HEK293 (cell line): ENCODE measurements at regions not wholly inside any gene's neighbourhood (a gene's known extent, or its start where the extent isn't known, plus 50 kb on each side); places are given as distances from the start of the nearest gene placed in this dataset.

Source experiments
- CTCF ChIA-PET: fragments of 350-600 bp; formaldehyde crosslinking; extraction: SDS; loops from one replicate; lab custom pipeline; 2021; ENCODE audit warnings: antibody characterized with exemption; lab: Yijun Ruan, JAX
- POLR2A ChIA-PET: fragments of 300-600 bp; formaldehyde crosslinking; extraction: SDS; loops from one replicate; lab custom pipeline; 2020; ENCODE audit warnings: antibody characterized with exemption, inconsistent platforms; lab: Yijun Ruan, JAX
- H3K27ac ChIP-seq: fragments of 200-500 bp; sonication (Bioruptor generic); 2 replicates; pipeline ENCODE4 v1.5.1; 2014; ENCODE audit warnings: low read depth, low read length, control low read depth, inconsistent platforms; ENCODE audit errors: extremely low read depth
- H3K36me3 ChIP-seq, 2 experiments: fragments of 200-500 bp in 1 of 2; sonication (Bioruptor generic) in 1 of 2; 1 replicate in 1 of 2; 2 replicates in 1 of 2; pipeline ENCODE4 v1.5.1; 2014 to 2017; ENCODE audit warnings: inconsistent platforms in 2 of 2, low read length in 2 of 2; ENCODE audit not compliant: control insufficient read depth in 2 of 2, insufficient read depth in 1 of 2
- H3K4me1 ChIP-seq: fragments of 200-500 bp; sonication (Bioruptor generic); 2 replicates; pipeline ENCODE4 v1.5.1; 2014; ENCODE audit warnings: mild to moderate bottlenecking, low read length, inconsistent platforms; ENCODE audit not compliant: control insufficient read depth, insufficient read depth
- H3K4me3 ChIP-seq: 2 replicates; pipeline ENCODE4 v1.5.1; 2011; ENCODE audit warnings: low read depth, mild to moderate bottlenecking, control low read depth, low read length, moderate library complexity
- H3K9me3 ChIP-seq: fragments of 200-500 bp; sonication (Bioruptor generic); 2 replicates; pipeline ENCODE4 v1.5.1; 2014; ENCODE audit warnings: low read depth, low read length, inconsistent platforms; ENCODE audit not compliant: control insufficient read depth, insufficient read depth
- FEZF1 ChIP-seq: fragments of 450-650 bp; formaldehyde crosslinking; IDR thresholded peaks from 2 replicates; pipeline ENCODE4 v1.5.1; 2016; ENCODE audit warnings: missing biosample characterization, missing genetic modification characterization
- GLI4 ChIP-seq: fragments of 450-650 bp; formaldehyde crosslinking; IDR thresholded peaks from 2 replicates; pipeline ENCODE4 v1.5.1; 2016; ENCODE audit warnings: missing biosample characterization, missing genetic modification characterization
- MYNN ChIP-seq: fragments of 450-650 bp; formaldehyde crosslinking; IDR thresholded peaks from 2 replicates; pipeline ENCODE4 v1.5.1; 2016; ENCODE audit warnings: missing biosample characterization, missing genetic modification characterization, borderline replicate concordance
- ZBTB20 ChIP-seq: fragments of 450-650 bp; formaldehyde crosslinking; IDR thresholded peaks from 2 replicates; pipeline ENCODE4 v1.5.1; 2016; ENCODE audit warnings: missing biosample characterization, missing genetic modification characterization
- ZBTB8A ChIP-seq: fragments of 450-650 bp; formaldehyde crosslinking; IDR thresholded peaks from 2 replicates; pipeline ENCODE4 v1.5.1; 2016; ENCODE audit warnings: missing biosample characterization, missing genetic modification characterization
- ZNF140 ChIP-seq: fragments of 450-650 bp; formaldehyde crosslinking; IDR thresholded peaks from 2 replicates; pipeline ENCODE4 v1.5.1; 2016; ENCODE audit warnings: missing biosample characterization, missing genetic modification characterization
- ZNF221 ChIP-seq: fragments of 450-650 bp; formaldehyde crosslinking; IDR thresholded peaks from 2 replicates; pipeline ENCODE4 v1.5.1; 2017; ENCODE audit warnings: missing biosample characterization, missing genetic modification characterization, borderline replicate concordance
- ZNF548 ChIP-seq: fragments of 450-650 bp; formaldehyde crosslinking; IDR thresholded peaks from 2 replicates; pipeline ENCODE4 v1.5.1; 2016; ENCODE audit warnings: missing biosample characterization, missing genetic modification characterization
- ZNF555 ChIP-seq: fragments of 450-650 bp; formaldehyde crosslinking; conservative IDR thresholded peaks from 2 replicates; pipeline ENCODE4 v1.5.1; 2017; ENCODE audit warnings: missing biosample characterization, mild to moderate bottlenecking, missing genetic modification characterization, inconsistent platforms
- ZNF677 ChIP-seq: fragments of 450-650 bp; IDR thresholded peaks from 2 replicates; pipeline ENCODE4 v1.5.0; 2018; ENCODE audit warnings: missing biosample characterization, mild to moderate bottlenecking, missing genetic modification characterization, moderate library complexity
- ZNF837 ChIP-seq: fragments of 450-650 bp; formaldehyde crosslinking; IDR thresholded peaks from 2 replicates; pipeline ENCODE4 v1.5.1; 2016; ENCODE audit warnings: missing biosample characterization, missing genetic modification characterization
- ZXDB ChIP-seq: fragments of 450-650 bp; formaldehyde crosslinking; IDR thresholded peaks from 2 replicates; pipeline ENCODE4 v1.5.1; 2016; ENCODE audit warnings: missing biosample characterization, missing genetic modification characterization
- TF ChIP-seq, protein P1 (sequence below): fragments of 450-650 bp; formaldehyde crosslinking; IDR thresholded peaks from 2 replicates; pipeline ENCODE4 v1.5.1; 2017; ENCODE audit warnings: missing biosample characterization, missing genetic modification characterization
- TF ChIP-seq, protein P2 (sequence below): fragments of 450-650 bp; formaldehyde crosslinking; IDR thresholded peaks from 2 replicates; pipeline ENCODE4 v1.5.1; 2016; ENCODE audit warnings: missing biosample characterization, missing genetic modification characterization
- TF ChIP-seq, protein P3 (sequence below): fragments of 450-650 bp; formaldehyde crosslinking; optimal IDR thresholded peaks from 2 replicates; pipeline ENCODE3; 2016; ENCODE audit warnings: missing biosample characterization, mild to moderate bottlenecking, missing genetic modification characterization
- TF ChIP-seq, protein P4 (sequence below): fragments of 450-650 bp; formaldehyde crosslinking; IDR thresholded peaks from 2 replicates; pipeline ENCODE4 v1.5.1; 2016; ENCODE audit warnings: missing biosample characterization, missing genetic modification characterization
- TF ChIP-seq, protein P5 (sequence below): fragments of 450-650 bp; IDR thresholded peaks from 2 replicates; pipeline ENCODE4 v1.5.1; 2018; ENCODE audit warnings: missing biosample characterization, missing genetic modification characterization

DNA sequence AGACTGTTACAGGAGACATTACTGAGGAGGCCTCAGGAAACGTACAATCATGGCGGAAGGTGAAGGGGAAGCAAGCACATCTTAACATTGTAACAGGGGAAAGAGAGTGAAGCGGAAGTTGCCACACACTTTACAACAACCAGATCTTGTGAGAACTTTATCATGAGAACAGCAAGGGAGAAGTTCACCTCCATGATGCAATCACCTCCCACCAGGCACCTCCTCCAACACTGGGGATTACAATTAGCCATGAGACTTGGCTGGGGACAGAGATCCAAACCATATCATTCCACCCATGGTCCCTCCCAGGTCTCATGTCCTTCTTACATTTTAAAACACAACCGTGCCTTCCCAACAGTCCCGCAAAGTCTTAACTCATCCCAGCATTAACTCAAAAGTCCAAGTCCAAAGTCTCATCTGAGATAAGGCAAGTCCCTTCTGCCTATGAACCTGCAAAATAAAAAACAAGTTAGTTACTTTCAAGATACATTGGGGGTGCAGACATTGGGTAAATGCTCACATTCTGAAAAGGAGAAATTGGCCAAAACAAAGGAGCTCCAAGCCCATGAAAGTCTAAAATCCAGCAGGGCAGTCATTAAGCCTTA, 138.3 kb downstream of the TMEM161B start:
- H3K4me1 ChIP-seq: no peaks in the 10 kb centered on the region
- TF ChIP-seq MYNN (no peak), GLI4 (tag by site-specific recombination) (no peak), ZNF677 (tag by site-specific recombination) (no peak), ZBTB8A (no peak), ZXDB (tag by site-specific recombination) (no peak), ZNF837 (tag by site-specific recombination) (no peak), ZNF548 (tag by site-specific recombination) (no peak), ZBTB20 (no peak)
- TF ChIP-seq, protein P1, sequence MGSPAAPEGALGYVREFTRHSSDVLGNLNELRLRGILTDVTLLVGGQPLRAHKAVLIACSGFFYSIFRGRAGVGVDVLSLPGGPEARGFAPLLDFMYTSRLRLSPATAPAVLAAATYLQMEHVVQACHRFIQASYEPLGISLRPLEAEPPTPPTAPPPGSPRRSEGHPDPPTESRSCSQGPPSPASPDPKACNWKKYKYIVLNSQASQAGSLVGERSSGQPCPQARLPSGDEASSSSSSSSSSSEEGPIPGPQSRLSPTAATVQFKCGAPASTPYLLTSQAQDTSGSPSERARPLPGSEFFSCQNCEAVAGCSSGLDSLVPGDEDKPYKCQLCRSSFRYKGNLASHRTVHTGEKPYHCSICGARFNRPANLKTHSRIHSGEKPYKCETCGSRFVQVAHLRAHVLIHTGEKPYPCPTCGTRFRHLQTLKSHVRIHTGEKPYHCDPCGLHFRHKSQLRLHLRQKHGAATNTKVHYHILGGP (tag by site-specific recombination): no peak
- TF ChIP-seq, all 188 proteins: peak for 0
- ChIA-PET POLR2A (no interaction called here), CTCF (interaction anchor here (0.5 kb wide), 1 partner anchor 123 kb away, joined by 3 read pairs; no protein-coding TSS in a partner anchor)
- Histone ChIP-seq H3K36me3 (no peaks in the 10 kb centered on the region), H3K27ac (no peak overlapping the region), H3K9me3 (no peaks in the 10 kb centered on the region), H3K4me3 (no peak overlapping the region)

DNA sequence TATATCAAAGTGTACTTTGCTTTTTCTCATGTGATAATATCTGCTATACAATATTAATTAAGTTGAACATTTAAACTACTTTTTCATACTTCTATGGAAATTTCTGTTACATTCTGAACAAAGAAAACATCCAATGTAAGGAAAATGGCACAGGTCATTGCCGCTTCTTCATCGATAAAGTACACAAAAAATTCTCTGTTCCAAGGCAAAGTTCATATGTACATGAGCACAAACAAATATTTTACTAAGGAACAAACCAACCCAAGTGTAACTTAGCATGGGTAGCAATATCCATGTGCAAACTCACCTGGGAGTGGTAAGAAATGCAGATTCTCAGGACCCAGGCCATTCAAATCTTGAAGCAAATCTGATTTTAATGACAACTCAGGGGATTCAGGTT, 139.8 kb downstream of the TMEM161B start:
- TF ChIP-seq ZNF221: no peak
- TF ChIP-seq MYNN: no peak
- TF ChIP-seq, protein P2, sequence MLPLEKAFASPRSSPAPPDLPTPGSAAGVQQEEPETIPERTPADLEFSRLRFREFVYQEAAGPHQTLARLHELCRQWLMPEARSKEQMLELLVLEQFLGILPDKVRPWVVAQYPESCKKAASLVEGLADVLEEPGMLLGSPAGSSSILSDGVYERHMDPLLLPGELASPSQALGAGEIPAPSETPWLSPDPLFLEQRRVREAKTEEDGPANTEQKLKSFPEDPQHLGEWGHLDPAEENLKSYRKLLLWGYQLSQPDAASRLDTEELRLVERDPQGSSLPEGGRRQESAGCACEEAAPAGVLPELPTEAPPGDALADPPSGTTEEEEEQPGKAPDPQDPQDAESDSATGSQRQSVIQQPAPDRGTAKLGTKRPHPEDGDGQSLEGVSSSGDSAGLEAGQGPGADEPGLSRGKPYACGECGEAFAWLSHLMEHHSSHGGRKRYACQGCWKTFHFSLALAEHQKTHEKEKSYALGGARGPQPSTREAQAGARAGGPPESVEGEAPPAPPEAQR (tag by site-specific recombination): no peak
- TF ChIP-seq, protein P3, sequence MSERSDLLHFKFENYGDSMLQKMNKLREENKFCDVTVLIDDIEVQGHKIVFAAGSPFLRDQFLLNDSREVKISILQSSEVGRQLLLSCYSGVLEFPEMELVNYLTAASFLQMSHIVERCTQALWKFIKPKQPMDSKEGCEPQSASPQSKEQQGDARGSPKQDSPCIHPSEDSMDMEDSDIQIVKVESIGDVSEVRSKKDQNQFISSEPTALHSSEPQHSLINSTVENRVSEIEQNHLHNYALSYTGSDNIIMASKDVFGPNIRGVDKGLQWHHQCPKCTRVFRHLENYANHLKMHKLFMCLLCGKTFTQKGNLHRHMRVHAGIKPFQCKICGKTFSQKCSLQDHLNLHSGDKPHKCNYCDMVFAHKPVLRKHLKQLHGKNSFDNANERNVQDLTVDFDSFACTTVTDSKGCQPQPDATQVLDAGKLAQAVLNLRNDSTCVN (tag by site-specific recombination): no peak
- TF ChIP-seq FEZF1 (tag by site-specific recombination): no peak
- TF ChIP-seq, protein P4, sequence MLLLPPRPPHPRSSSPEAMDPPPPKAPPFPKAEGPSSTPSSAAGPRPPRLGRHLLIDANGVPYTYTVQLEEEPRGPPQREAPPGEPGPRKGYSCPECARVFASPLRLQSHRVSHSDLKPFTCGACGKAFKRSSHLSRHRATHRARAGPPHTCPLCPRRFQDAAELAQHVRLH (tag by site-specific recombination): no peak
- TF ChIP-seq ZNF140 (tag by site-specific recombination): no peak
- TF ChIP-seq ZNF555 (tag by site-specific recombination): no peak
- TF ChIP-seq, protein P5, sequence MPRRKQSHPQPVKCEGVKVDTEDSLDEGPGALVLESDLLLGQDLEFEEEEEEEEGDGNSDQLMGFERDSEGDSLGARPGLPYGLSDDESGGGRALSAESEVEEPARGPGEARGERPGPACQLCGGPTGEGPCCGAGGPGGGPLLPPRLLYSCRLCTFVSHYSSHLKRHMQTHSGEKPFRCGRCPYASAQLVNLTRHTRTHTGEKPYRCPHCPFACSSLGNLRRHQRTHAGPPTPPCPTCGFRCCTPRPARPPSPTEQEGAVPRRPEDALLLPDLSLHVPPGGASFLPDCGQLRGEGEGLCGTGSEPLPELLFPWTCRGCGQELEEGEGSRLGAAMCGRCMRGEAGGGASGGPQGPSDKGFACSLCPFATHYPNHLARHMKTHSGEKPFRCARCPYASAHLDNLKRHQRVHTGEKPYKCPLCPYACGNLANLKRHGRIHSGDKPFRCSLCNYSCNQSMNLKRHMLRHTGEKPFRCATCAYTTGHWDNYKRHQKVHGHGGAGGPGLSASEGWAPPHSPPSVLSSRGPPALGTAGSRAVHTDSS: no peak
- ChIA-PET POLR2A (no interaction called here), CTCF (interaction anchor here (0.7 to 1.3 kb wide), 2 partner anchors 50 to 562 kb away, joined by 3 to 4 read pairs; no protein-coding TSS in a partner anchor)
- no peak overlapping the region for H3K4me3 ChIP-seq
- no peaks in the 10 kb centered on the region for H3K36me3 ChIP-seq
- no peaks in the 10 kb centered on the region for H3K9me3 ChIP-seq
- H3K4me1 ChIP-seq: no peaks in the 10 kb centered on the region
- H3K27ac ChIP-seq: no peak overlapping the region
